OCI-LY7 (cell line): ENCODE measurements at regions not wholly inside any gene's neighbourhood (a gene's known extent, or its start where the extent isn't known, plus 50 kb on each side); places are given as distances from the start of the nearest gene placed in this dataset.

ENCODE experiments used
- EZH2phosphoT487 ChIP-seq: fragments of 200-600 bp; sonication (generic); IDR thresholded peaks from 2 replicates; pipeline ENCODE4 v1.6.1; 2018; ENCODE audit warnings: low read depth, borderline replicate concordance, mild to moderate bottlenecking, mixed run types, antibody characterized with exemption, low read length, moderate library complexity, mixed read lengths
- TF ChIP-seq, protein P1 (sequence below): fragments of 200-600 bp; sonication (generic); conservative IDR thresholded peaks from 2 replicates; pipeline ENCODE4 v1.5.1; 2014; ENCODE audit warnings: mild to moderate bottlenecking, antibody characterized with exemption, low read length, moderate library complexity, mixed read lengths

DNA sequence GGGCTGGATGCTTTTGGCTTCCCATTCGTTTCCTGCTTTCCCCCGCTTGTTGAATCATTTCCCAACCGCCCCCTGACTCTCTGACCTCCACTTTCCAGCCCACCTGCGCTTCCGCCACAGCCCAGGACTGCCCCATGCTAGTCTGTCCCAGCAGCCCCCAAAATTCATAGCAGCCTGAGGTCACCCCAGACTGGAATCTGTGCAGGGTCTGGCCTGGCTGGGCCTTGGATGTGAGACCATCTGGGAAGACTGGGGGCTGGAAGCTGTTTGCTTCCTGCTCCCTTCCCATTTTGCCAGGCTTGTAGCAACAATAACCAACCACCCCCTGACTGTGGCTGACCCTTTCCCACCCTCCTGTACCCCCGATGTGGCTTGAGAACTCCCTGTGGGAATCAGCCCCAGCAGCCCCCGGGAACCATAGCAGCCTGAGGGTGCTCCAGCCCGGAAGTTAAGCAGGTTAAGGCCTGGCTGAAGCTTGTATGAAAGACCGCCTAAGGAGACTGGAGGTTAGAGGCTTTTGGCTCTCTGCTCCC is 2290.8 kb downstream of the TP53TG3F start:
- TF ChIP-seq, protein P1, sequence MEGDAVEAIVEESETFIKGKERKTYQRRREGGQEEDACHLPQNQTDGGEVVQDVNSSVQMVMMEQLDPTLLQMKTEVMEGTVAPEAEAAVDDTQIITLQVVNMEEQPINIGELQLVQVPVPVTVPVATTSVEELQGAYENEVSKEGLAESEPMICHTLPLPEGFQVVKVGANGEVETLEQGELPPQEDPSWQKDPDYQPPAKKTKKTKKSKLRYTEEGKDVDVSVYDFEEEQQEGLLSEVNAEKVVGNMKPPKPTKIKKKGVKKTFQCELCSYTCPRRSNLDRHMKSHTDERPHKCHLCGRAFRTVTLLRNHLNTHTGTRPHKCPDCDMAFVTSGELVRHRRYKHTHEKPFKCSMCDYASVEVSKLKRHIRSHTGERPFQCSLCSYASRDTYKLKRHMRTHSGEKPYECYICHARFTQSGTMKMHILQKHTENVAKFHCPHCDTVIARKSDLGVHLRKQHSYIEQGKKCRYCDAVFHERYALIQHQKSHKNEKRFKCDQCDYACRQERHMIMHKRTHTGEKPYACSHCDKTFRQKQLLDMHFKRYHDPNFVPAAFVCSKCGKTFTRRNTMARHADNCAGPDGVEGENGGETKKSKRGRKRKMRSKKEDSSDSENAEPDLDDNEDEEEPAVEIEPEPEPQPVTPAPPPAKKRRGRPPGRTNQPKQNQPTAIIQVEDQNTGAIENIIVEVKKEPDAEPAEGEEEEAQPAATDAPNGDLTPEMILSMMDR: no peak
- TF ChIP-seq EZH2phosphoT487: no peak
